ENCODE measurements at regions not wholly inside any gene's neighbourhood (a gene's known extent, or its start where the extent isn't known, plus 50 kb on each side); places are given as distances from the start of the nearest gene placed in this dataset.

DNA sequence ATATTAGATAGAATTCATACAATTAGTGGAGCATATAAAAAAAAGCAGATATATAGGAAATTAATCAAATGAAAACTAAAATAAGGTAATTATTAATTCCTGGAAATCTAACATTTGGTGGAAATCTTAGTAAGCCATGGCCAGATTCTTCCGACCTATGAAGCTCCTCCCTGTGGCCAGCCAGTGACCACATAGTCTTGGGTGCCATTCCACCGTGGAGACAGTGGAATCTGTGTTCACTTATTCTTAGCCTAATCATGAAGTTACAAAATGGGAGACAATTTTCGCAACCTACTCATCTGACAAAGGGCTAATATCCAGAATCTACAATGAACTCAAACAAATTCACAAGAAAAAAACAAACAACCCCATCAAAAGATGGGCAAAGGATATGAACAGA, 241.9 kb upstream of the FLRT2 start:
- no peak for DNase-seq

DNA sequence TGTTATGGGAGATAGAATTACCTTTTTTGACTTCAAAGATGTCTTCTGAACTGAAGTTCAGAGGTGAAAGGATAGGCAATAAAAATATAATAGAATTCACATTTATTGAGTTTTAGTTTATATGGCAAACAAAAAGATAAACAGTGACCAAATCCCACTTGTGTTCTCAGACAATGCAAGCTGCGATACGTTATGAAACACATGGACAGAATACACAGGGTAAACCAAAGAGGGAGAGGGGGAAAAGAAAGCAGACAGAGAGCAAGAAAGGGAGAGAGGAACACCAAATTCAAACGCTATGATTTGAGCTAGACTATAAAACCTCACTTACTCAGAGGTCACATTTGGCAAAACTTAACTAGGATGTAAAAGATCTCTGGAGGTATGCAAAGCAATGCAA, 238.2 kb upstream of the FLRT2 start:
- no peak for DNase-seq

DNA sequence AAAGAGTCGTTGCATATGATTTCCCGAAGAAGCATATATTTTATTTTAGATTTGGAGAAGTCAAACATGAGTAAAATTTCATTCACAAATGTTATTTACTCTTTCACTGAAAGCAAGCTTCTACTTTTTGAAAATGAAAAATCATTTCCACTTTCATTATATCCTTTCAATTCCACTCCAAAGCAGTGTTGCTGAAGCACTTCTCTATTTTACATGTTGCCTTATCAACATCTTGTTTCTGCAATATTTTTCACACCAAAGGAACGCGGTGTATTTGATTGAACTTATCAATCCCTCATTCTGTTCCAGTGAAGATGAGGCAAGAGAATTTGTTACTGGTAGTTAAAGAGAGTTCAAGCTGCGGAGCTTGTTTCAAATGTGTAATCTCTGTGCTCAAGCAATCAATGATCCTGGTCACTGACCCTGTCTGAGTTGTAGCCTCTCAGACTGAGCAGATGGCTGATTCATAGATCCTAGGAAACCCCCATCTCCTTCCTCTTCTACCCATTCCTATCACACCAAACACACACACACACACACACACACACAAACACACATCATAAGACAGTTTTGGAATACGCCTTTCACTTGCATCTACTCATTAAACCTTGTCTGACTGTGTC, 236.2 kb upstream of the FLRT2 start:
- no peak for DNase-seq

DNA sequence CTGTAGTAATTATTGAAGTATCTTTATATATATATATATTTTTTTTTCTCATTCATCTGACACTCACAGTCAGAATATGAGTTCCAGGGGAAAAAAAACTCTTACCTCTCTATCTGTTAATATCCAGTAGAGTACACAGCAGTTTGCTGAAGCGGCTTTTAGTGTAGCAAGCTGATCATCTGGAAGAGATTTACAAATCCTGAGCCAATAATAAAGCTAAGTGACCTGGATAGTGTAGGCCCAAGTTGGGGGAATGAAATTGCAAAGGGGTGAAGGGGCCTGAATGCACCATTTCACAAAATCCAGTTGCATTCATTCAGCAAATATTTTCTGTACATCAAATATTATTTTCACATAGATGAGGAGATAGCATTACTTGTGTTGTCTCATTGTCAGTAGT, 234.6 kb upstream of the FLRT2 start:
- DNase-seq, result no peak

DNA sequence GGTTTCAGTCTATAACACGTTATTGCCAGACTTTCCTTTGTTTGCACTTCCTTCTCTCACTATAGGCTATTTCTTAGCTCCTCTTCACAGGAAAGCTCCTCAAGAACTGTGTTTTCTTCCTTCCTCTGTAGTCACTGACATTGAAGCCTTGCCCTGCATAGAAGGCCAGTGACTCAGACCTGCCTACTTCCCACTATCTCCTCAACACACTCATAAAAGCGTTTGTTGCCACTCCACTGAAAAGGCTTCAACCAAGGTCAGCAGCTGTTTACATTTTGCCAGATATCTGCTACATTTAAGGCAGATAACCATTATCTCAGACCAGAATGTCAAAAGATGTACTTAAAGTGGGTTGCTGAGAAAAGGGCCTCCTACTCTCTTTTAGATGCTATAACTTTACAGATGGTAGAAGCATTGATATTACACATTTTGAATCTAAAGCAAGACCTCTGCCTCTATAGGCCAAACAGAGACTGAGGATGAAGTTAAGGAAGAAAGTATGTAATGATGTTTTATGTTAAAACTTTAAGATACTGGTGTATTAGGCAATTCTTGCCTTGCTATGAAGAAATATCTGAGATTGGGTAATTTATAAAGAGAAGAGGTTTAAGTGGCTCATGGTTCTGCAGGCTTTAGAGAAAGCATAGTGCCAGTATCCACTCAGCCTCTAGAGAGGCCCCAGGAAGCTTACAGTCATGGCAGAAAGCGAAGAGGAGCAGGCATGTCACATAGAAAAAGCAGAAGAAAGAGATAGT, 233.3 kb upstream of the FLRT2 start:
- DNase-seq, result no peak

DNA sequence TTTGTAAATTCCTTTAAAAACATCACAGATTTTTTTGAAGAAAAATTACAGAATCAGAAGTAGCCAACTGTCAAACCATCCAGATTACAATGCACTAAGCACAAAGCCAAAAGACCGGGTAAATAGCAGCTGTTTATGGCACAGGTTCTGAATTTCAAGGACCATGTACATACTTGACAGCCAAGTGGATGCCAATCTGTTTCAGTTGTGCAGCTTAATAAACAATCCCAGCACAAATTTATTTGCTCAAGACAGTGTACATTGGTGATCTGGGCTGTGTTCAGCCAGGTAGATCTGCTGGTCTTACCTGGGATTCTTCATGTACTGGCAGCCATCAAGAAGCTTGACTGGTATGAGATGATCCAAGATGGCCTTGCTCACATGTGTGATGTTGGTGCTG, 229.8 kb upstream of the FLRT2 start:
- no peak for DNase-seq

DNA sequence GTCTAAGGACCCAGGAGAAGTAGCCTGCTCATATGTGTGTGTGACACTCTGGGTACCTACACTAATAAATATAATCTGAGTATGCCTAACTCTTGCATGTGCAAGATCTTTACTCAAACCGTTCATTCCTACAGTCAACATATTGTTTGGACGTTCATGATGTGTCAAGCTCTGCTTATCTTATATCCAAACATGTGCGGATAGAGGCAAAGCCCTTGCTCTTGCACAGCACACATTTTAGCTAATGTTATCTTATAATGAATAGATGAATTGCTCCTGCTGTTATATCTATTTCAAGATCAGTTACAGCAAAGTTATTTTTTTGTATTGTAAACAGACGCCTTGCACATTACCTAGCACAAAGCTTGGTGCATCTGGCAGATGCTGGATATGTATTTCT, 228.4 kb upstream of the FLRT2 start:
- DNase-seq, result no peak

DNA sequence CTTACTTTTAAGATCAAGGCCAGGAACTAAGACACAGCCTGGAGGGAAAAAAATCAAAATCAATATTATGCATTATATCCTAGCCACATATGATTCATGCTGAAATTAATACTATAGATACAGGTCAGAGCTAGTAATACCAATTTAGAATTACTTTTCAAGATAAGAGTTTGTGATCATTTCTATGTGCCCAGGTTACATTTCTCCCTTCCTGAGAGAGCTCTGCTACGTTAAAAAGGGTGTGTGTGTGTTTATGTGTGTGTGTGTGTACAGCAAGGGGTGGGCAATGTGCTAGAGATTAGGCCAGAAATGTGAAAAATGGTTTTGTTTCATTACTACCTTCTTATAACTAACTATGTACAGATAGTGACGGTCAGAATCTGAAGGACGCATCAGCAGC, 223.9 kb upstream of the FLRT2 start:
- DNase-seq, result no peak

DNA sequence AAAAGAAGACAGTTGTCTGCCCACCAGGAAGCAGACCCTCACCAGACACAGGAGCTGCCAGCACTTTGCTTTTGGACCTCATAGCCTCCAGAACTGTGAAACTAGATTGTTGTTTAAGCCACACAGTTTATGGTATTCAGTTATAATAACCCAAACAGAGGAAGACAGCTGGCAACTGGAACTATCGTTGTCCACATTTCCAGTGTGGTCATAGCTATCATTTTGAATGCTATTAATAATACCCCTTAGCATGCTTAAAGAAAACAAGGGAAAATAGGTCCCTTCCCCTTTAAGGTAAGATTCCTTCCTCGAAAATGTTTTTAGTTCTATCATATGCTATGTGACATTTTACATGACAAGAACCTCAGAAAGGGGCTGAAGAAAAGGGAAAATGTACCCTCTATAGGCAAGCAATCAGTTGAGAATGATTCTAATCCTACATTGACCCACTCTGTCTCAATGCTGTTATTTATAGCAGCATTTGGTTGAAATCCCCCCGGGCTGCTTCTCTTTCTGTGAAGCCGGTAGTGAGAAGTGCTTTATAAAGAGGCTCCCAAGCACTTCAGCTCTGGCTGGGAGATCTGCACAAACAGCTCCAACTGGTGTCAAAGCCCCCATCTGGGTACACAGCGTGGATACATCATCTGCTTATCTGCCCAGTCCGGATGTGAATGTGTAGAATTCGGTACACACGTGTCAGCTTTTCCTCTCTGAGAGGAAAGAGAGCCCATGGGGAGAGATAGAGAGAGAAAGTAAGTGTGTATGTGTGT, 221.2 kb upstream of the FLRT2 start:
- no peak for DNase-seq

DNA sequence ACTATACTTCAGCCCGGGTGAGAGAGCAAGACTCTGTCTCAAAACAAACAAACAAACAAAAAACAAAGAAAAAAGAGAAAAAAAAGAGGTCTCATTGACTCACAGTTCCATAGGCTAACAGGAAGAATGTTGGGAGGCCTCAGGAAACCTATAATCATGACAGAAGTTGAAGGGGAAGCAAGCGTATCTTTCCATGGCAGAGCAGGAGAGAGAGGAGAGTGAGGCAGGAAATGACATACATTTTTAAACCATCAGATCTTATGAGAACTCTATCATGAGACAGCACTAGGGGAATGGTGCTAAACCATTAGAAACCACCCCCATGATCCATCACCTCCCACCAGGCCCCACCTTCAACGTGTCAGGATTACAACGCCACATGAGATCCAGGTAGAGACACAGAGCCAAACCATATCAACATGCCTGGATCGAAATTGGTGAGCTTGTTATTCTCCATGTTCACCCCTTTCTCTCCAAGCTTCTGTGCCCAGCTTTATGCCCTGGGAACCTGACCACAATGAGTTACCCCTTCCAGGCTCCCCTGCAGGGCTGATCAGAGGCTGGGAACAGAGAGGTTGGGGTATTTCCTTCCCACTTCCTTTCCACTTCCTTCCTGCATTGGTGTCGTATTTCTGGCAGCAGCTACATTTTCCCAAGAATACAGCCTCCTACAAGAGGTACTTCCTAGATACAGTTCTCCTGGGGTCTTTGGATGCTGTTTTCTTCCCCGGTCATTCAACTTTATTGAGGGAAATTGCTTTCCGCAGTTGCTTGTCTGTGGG, 219.3 kb upstream of the FLRT2 start:
- DNase-seq, result no peak

DNA sequence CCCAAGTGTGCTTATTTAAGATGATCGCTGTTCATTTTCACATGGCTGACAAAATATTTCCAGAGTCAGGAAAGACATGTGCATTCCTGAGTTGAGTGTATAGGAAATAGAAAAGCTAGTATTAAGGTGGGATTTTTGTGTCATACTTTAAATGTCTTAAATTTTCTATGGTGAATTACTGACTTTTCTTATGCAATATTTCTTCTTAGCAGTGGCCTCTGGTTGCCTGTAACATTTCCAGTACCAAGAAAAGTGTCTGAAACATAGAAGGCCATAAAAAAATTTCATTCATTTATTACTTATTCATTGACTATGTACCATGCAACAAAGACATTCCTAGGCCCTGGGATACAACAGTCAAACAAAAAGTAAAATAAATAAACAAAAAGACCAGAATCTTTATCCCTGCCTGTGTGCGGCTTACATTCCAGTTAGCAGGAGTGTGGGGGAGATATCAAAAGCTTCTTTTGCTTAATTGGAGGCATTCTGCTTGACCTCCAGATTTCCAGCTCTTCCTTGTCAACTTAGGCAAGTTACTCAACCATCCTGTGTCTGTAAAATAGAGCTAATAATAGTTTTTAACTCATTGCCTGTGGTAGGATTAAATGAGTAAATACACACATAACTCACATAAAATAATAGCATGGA, 216.3 kb upstream of the FLRT2 start:
- no peak for DNase-seq

DNA sequence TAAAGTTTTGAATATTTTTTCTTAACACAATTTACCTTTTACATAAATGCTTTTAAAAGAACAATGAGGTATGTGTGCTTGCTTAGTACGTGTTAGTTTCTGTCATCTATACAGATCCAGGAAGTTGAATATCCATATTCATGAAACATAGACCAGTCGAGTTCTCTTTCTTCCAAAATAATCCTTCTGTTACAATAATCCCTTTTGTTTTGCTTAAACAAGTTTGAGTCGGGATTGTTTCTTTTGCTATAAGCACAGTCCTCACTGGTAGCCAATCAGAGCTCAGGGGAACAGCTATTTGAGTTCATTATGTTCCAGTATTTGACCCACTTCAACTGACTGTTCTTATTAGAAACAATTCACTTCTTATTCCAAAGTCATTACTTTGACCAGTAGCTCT, 214.7 kb upstream of the FLRT2 start:
- DNase-seq, result no peak

DNA sequence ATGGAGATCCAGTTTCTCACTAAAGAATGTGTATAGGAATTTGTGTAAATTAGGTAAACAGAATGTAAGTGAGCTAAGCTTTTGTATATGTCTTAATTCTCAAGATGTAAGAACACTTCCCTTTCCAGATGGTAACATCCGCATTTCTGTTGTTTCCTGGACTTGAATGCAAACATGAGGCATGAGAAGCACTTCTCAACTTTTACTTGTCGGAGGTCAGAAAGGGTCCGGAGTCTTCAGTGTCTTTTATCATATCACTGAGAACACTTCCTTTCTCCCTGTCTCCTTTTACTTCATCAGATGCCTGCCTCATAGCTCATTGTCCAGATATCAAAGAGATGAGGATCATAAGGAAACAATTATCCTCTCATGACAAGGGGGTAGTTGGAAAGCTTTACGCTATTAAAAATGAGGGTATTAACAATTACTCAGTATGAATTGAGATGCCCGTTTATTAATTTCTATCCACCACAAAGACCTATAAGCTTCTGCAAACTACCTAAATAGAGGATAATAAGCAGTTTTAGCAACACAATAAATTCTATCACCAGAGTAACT, 214.1 kb upstream of the FLRT2 start:
- no peak for DNase-seq

DNA sequence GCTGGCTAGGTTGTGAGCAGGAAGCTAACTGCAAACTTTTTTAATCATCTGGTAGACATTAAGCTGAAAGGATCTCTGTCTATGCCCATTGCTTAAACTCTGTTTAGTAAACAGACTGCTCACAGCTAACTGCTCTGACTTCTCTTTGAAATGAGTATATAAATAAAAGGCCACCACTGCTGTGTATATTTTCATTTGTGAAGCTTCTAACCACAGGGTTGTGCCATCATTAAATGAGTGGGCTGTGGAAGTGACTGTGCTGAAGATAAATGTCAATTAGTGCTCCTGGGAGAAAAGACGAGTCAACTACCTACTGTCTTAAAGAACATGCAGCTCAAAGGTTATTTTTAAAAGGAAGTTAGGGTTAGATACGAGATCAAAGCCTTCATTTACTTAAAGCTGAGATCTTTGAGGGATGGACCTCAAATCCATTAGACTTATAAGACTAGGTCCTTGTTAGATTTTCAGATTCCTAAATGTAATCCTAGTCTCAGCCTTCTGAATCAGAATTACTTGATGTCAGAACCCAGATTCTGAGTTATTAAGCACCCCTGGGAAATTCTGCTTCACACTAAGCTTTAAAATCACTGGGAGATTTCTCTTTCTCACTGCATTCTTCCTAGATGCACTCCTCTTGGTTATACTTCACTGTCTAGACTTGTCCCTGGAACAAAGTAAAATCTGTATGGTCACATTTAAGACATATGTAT, 213.1 kb upstream of the FLRT2 start:
- no peak for DNase-seq

DNA sequence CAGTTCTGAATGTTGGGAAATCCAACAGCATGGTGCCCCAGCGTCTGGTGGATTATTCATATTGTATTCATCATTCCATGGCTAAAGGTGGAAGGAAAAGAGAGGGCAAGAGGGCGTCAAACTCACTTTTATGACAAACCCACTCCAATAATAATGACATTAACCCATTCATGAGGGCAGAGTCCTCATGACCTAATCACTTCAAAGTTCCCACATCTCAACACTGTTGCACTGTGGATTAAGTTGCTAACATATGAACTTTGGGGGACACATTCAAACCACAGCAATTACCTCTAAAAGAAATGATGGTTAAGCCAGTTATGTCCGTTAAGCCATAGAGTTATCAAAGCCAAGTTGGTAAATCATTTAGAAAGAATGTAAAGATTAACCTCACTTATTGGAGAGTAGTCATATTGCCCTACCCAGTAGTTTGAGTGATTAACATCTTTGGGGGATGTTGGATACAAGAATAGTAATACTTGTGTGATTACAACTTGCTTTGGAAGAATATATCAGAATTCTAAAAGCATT, 212.4 kb upstream of the FLRT2 start:
- DNase-seq, result no peak

DNA sequence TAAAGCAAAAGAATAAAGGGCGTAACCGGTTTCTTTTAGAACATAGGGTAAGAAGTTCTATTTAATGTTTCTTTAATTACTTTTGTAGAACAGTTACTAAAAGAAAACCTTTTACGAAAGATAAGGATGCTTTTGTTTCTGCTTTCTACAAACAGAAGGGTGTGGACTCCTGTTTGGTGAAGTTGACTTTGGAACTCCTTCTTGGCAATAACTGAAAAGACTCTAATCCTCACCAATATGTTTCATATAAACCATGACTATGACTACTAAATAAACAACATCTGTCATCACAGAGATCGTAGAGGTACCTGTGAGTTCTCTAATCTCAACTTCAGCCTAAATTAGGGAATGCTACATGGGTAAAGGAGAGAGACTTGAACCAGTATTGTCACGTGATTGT, 210.8 kb upstream of the FLRT2 start:
- no peak for DNase-seq

DNA sequence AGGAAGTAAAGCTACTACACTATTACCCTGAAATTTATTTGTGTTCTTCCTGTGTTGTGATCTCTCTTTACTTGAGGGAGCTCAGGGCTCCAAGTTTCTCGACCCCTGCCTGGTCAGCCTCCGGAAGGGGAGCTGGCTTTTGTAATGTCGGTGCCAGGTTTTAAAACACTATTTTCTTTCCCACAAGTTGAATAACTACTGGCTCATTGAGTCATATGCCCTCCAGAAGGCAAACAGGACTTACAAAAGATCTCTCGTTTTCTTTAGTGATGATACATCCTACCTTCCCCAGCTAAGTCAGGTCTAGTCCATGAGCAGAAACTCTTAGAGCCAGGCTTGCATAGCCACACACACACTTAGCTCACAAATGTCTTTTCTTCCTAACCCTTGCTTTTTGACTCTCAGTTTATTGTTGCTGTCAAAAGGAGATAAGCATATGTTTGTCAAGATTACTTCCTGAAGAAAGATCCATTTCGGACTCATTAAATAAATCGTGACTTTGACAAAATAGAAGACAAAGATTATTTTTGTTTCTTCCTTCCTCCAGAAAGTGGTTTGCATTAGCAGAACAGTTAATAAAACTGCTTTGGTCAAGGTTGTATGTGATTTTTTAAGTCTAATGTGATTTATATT, 209.8 kb upstream of the FLRT2 start:
- DNase-seq, result no peak

DNA sequence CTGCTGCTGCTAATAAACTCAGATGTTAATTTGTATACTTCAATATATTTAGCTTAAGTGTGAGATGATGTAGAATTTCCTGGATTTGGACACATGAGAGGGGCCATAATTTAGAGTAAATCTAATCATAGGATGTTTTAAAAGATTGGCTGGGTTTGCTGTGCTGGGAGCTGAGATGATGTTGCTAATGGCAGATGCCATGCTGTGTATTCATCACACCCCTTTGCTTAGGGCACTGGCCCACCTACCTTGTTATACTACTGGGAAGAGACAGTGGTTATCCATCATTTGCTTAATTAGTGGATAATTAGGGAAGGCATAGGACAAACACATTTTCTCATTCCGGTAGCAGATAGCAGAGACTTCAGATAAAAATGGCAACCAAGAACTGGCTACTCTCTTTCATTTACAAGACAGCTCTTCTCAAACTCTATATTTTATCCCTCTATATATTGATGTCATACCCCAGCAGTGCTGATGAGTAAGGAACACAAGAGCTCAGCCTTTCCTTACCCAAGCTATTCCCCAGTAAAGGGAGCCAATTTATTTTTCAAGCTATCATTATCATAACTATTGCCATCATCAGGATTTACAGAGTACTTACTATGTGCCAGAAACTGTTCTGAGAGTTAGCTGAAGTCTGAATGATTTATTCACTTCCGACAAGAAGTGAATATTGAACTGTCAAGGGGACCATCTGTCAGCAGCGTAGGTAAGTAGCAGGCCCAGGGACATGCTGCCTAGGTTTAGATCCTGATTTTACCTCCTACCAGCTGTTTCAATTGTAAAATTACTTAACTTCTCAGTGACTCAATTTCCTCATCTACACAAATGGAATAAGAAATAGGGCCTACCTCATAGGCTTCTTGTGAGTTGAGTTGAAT, 204.6 kb upstream of the FLRT2 start:
- DNase-seq, result no peak

DNA sequence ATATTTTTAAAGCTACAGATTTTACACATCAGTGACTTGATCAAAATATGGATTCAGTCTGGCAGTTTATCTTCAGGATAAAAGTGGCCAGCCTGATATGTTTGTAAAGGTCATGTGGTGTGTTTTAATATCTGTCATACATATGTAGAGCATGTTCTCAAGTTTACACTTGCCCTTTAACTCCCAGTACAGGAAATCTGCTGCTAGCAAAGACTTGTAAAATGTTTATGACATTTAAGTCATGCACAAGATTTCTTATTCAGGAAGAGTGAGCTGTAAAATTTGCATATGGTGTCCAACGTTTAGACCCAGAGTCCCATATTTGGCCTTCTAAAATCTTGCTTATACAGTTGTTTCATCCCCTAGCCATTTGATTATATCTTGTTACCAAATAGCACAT, 197.5 kb upstream of the FLRT2 start:
- DNase-seq, result no peak

DNA sequence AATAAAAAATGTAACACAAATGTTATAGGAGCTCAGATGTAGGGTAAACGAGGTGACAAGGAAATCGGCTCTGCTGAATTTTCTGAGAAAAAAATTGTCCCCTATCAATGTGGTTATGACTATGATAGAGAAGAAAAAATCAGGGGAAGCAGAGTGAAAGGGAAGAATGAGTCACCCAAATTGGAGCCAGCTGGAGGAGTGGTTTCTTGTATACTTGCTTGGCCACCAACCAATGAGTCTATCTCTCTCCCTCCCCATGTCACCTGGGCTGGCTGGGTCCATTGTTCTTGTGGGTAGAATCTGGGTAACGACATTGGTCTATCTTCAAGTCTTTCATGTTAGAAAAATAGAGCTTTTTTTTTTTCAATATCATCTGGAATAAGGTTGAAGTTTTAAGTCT, 196.6 kb upstream of the FLRT2 start:
- DNase-seq, result no peak
